Panc1 (cell line): ENCODE measurements at regions not wholly inside any gene's neighbourhood (a gene's known extent, or its start where the extent isn't known, plus 50 kb on each side); places are given as distances from the start of the nearest gene placed in this dataset.

Source experiments
- ATAC-seq: fragments of 200-7000 bp; cut with Tn5 transposase; 2 replicates; pipeline ENCODE4 v1.9.1; 2020; ENCODE audit warnings: mild to moderate bottlenecking, moderate library complexity
- BruUV-seq: library from RNA; stranded (reverse); fragments of 400-500 nt; replicated peaks from 2 replicates; lab custom pipeline; 2021; lab: Mats Ljungman, UMichigan
- CTCF ChIA-PET: fragments of 300-600 bp; sonication (Branson Sonifier 250); formaldehyde crosslinking; loops from one replicate; lab custom pipeline; 2022; ENCODE audit warnings: antibody characterized with exemption; lab: Charles Lee
- POLR2A ChIA-PET: fragments of 300-600 bp; sonication (Branson Sonifier 250); formaldehyde crosslinking; loops from one replicate; lab custom pipeline; 2022; ENCODE audit warnings: antibody characterized with exemption; lab: Charles Lee
- DNase-seq: peaks from one replicate; pipeline ENCODE4 v3.0.0-alpha.2; 2010; ENCODE audit warnings: low read depth, low spot score
- H3K27ac ChIP-seq: 2 replicates; pipeline ENCODE4 v1.5.1; 2011; ENCODE audit warnings: mild to moderate bottlenecking, low read length, inconsistent platforms
- H3K27me3 ChIP-seq: fragments of 200-500 bp; sonication (Bioruptor generic); 2 replicates; pipeline ENCODE4 v1.6.0; 2014; ENCODE audit warnings: low read length, inconsistent platforms; ENCODE audit not compliant: control insufficient read depth, insufficient read depth
- H3K36me3 ChIP-seq: fragments of 200-500 bp; sonication (Bioruptor generic); 2 replicates; pipeline ENCODE4 v1.5.1; 2014; ENCODE audit warnings: inconsistent platforms, mild to moderate bottlenecking, low read length, moderate library complexity; ENCODE audit not compliant: control insufficient read depth, insufficient read depth
- H3K4me1 ChIP-seq: 2 replicates; pipeline ENCODE4 v1.5.1; 2011; ENCODE audit warnings: inconsistent platforms, mild to moderate bottlenecking, low read length, moderate library complexity; ENCODE audit not compliant: control insufficient read depth, insufficient read depth
- H3K4me3 ChIP-seq, 2 experiments: 2 replicates each; pipeline ENCODE4 v1.5.1; 2011 to 2012; ENCODE audit warnings: low read depth in 2 of 2, low read length in 2 of 2, mild to moderate bottlenecking in 2 of 2, inconsistent platforms in 1 of 2, moderate library complexity in 1 of 2
- H3K9me3 ChIP-seq: fragments of 200-500 bp; sonication (Bioruptor generic); 2 replicates; pipeline ENCODE4 v1.5.1; 2014; ENCODE audit warnings: low read depth, mild to moderate bottlenecking, inconsistent platforms, low read length, moderate library complexity; ENCODE audit not compliant: control insufficient read depth, insufficient read depth
- CTCF ChIP-seq: fragments of 450-650 bp; IDR thresholded peaks from 2 replicates; pipeline ENCODE4 v1.5.1; 2017; ENCODE audit warnings: mild to moderate bottlenecking
- POLR2AphosphoS5 ChIP-seq: IDR thresholded peaks from 2 replicates; pipeline ENCODE4 v1.6.1; 2012; ENCODE audit warnings: mild to moderate bottlenecking, low read depth, low read length, moderate library complexity
- SIN3A ChIP-seq: IDR thresholded peaks from 2 replicates; pipeline ENCODE4 v1.6.1; 2012; ENCODE audit warnings: low read depth, mild to moderate bottlenecking, low read length, moderate library complexity, borderline replicate concordance; ENCODE audit not compliant: insufficient read depth
- TCF7L2 ChIP-seq: IDR thresholded peaks from 2 replicates; pipeline ENCODE4 v1.6.1; 2011; ENCODE audit warnings: mild to moderate bottlenecking, low read depth, low read length, inconsistent platforms
- in situ Hi-C: cut with HindIII; loops from 2 replicates; pipeline ENCODE4 v1.10.0; 2016; ENCODE audit warnings: low sequenced_read_pairs, low pct_unique_long_range_greater_than_20kb
- intact Hi-C: fragments of 100-400 bp; cut with micrococcal nuclease; formaldehyde crosslinking; loops from one replicate; pipeline ENCODE4 v1.10.0; 2022; ENCODE audit not compliant: unreplicated experiment
- TF ChIP-seq, protein P1 (sequence below), 2 experiments: IDR thresholded peaks; 2 replicates each; pipeline ENCODE4 v1.6.1; 2011 to 2012; ENCODE audit warnings: low read depth in 2 of 2, control low read depth in 1 of 2, low read length in 1 of 2, mild to moderate bottlenecking in 1 of 2, moderate library complexity in 1 of 2; ENCODE audit not compliant: insufficient read depth in 1 of 2

DNA sequence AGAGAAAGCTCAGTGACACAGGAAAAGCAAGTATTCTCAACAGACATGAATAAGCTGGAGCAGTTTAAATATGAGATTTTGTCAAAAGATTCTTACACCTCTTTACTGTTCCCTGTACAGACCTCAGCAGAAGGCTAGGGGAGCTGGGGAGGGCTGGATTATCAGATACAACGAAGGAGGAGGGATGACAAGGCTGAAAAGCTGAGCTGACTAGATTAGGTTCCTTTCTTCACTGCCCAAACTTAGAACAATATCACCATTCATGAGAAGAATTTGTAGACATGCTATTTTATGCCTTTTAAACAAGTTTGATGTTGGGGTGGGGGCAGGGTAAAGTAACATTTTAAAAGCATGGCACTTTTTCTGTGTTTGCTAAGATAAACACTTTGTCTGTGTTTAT lies 611.1 kb downstream of the AACS start:
- TF ChIP-seq, protein P1, sequence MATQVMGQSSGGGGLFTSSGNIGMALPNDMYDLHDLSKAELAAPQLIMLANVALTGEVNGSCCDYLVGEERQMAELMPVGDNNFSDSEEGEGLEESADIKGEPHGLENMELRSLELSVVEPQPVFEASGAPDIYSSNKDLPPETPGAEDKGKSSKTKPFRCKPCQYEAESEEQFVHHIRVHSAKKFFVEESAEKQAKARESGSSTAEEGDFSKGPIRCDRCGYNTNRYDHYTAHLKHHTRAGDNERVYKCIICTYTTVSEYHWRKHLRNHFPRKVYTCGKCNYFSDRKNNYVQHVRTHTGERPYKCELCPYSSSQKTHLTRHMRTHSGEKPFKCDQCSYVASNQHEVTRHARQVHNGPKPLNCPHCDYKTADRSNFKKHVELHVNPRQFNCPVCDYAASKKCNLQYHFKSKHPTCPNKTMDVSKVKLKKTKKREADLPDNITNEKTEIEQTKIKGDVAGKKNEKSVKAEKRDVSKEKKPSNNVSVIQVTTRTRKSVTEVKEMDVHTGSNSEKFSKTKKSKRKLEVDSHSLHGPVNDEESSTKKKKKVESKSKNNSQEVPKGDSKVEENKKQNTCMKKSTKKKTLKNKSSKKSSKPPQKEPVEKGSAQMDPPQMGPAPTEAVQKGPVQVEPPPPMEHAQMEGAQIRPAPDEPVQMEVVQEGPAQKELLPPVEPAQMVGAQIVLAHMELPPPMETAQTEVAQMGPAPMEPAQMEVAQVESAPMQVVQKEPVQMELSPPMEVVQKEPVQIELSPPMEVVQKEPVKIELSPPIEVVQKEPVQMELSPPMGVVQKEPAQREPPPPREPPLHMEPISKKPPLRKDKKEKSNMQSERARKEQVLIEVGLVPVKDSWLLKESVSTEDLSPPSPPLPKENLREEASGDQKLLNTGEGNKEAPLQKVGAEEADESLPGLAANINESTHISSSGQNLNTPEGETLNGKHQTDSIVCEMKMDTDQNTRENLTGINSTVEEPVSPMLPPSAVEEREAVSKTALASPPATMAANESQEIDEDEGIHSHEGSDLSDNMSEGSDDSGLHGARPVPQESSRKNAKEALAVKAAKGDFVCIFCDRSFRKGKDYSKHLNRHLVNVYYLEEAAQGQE (IDR thresholded peaks at IDR 0.05; ENCODE audit: insufficient read depth in 1 of 2, low read depth in 2 of 2, low read length in 1 of 2): no peak
- TF ChIP-seq TCF7L2: no peak
- no peak for TF ChIP-seq CTCF
- TF ChIP-seq SIN3A: no peak
- TF ChIP-seq POLR2AphosphoS5: no peak
- no peak for DNase-seq
- no peaks in the 10 kb centered on the region for H3K27me3 ChIP-seq
- intact Hi-C loops: no loop called here
- no peaks in the 10 kb centered on the region for H3K4me1 ChIP-seq
- no peak overlapping the region for H3K27ac ChIP-seq
- in situ Hi-C loops: no loop called here
- ChIA-PET CTCF (no interaction called here), POLR2A (no interaction called here)
- no peak overlapping the region for H3K4me3 ChIP-seq
- BruUV-seq: no TSS peak
- ATAC-seq: no peak
- H3K36me3 ChIP-seq: no peaks in the 10 kb centered on the region
- H3K9me3 ChIP-seq: no peaks in the 10 kb centered on the region

DNA sequence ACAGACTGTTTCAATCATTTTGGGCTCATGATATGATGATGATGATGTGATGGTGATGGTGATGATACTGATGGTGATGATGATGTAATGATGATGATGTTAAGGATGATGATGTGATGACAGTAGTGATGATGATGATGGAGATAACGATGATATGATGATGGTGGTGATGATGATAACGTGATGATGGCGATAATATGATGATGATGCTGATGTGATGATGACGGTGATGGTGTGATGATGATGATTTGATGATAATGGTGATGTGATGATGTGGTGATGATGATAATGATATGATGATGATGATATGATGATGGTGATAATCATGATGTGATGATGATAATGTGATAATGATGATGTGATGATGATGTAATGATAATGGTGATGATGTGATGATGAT lies 612.6 kb downstream of the AACS start:
- no peaks in the 10 kb centered on the region for H3K27me3 ChIP-seq
- ATAC-seq (no peak), DNase-seq (no peak)
- intact Hi-C loops (no loop called here), in situ Hi-C loops (no loop called here)
- TF ChIP-seq SIN3A: no peak
- TF ChIP-seq CTCF: no peak
- TF ChIP-seq, protein P1 (IDR thresholded peaks at IDR 0.05; ENCODE audit: insufficient read depth in 1 of 2, low read depth in 2 of 2, low read length in 1 of 2): no peak
- no peak for TF ChIP-seq POLR2AphosphoS5
- no peak for TF ChIP-seq TCF7L2
- no peaks in the 10 kb centered on the region for H3K4me1 ChIP-seq
- no peak overlapping the region for H3K4me3 ChIP-seq
- no TSS peak for BruUV-seq
- no peaks in the 10 kb centered on the region for H3K36me3 ChIP-seq
- CTCF ChIA-PET: no interaction called here
- no peaks in the 10 kb centered on the region for H3K9me3 ChIP-seq
- POLR2A ChIA-PET: no interaction called here
- H3K27ac ChIP-seq: no peak overlapping the region
